NCI-H187 treated with DMSO at 0.1 percent for 48 hours (cell line): ENCODE measurements at regions not wholly inside any gene's neighbourhood (a gene's known extent, or its start where the extent isn't known, plus 50 kb on each side); places are given as distances from the start of the nearest gene placed in this dataset.

Experiments
- DNase-seq: peaks from one replicate; lab custom pipeline; 2025; lab: John Stamatoyannopoulos, UW

- DNase-seq = no peak
These were observed 472.4 kb downstream of the ANKRD7 start for GRCh38 chr7:118696879-118697278.

- no peak for DNase-seq
These were observed 474.7 kb downstream of the ANKRD7 start for GRCh38 chr7:118699222-118699621.

GRCh38 chr7:118708741-118709140 is 484.2 kb downstream of the ANKRD7 start:
- no peak for DNase-seq

GRCh38 chr7:118711688-118712087 is 487.2 kb downstream of the ANKRD7 start:
- DNase-seq = no peak

- no peak for DNase-seq
These were observed 488.5 kb downstream of the ANKRD7 start for GRCh38 chr7:118713039-118713438.

- no peak for DNase-seq
These were observed 496.1 kb downstream of the ANKRD7 start for GRCh38 chr7:118720632-118721031.

GRCh38 chr7:118731854-118732253 is 507.4 kb downstream of the ANKRD7 start:
- DNase-seq = no peak

- DNase-seq = no peak
These were observed 510.0 kb downstream of the ANKRD7 start for GRCh38 chr7:118734541-118734940.

GRCh38 chr7:118735441-118735840 is 510.9 kb downstream of the ANKRD7 start:
- DNase-seq = no peak

- DNase-seq = no peak
These were observed 513.4 kb downstream of the ANKRD7 start for GRCh38 chr7:118737935-118738334.

GRCh38 chr7:118745927-118746326 is 521.4 kb downstream of the ANKRD7 start:
- DNase-seq = no peak

- DNase-seq = no peak
These were observed 523.0 kb downstream of the ANKRD7 start for GRCh38 chr7:118747473-118747872.

- no peak for DNase-seq
These were observed 529.0 kb downstream of the ANKRD7 start for GRCh38 chr7:118753479-118753878.

- no peak for DNase-seq
These were observed 530.1 kb downstream of the ANKRD7 start for GRCh38 chr7:118754608-118755007.

GRCh38 chr7:118755067-118755625 is 530.6 kb downstream of the ANKRD7 start:
- DNase-seq = no peak

- no peak for DNase-seq
These were observed 532.6 kb downstream of the ANKRD7 start for GRCh38 chr7:118757066-118757465.

- DNase-seq = no peak
These were observed 534.1 kb downstream of the ANKRD7 start for GRCh38 chr7:118758582-118758981.

GRCh38 chr7:118759921-118760320 is 535.4 kb downstream of the ANKRD7 start:
- no peak for DNase-seq

GRCh38 chr7:118762451-118762850 is 537.9 kb downstream of the ANKRD7 start:
- no peak for DNase-seq

- DNase-seq = no peak
These were observed 539.7 kb downstream of the ANKRD7 start for GRCh38 chr7:118764221-118764620.

- no peak for DNase-seq
These were observed 547.2 kb downstream of the ANKRD7 start for GRCh38 chr7:118771672-118772071.

- DNase-seq = no peak
These were observed 552.8 kb downstream of the ANKRD7 start for GRCh38 chr7:118777308-118777707.

- DNase-seq = no peak
These were observed 568.2 kb downstream of the ANKRD7 start for GRCh38 chr7:118792682-118793081.

- no peak for DNase-seq
These were observed 569.1 kb downstream of the ANKRD7 start for GRCh38 chr7:118793582-118793981.

- no peak for DNase-seq
These were observed 569.9 kb downstream of the ANKRD7 start for GRCh38 chr7:118794419-118794818.
